ENCODE measurements at regions not wholly inside any gene's neighbourhood (a gene's known extent, or its start where the extent isn't known, plus 50 kb on each side); places are given as distances from the start of the nearest gene placed in this dataset.

DNA sequence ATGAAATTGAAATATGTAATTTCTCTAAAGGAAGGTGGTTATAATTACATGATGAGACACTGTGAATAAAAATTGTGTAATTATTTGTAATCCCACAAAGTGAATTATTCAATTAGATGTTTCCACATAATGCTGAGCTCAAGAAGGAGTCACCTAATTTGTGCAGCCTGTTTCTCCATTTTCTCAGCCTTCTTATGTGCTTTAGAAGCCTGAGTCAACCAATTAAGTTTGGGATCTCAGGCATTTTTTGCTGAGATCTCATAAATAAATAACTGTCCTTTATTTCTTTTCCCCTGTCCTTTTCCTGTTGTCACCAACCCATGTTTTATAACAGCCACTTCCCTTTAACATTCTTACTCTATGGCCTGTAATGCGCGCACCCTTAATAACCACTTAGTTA lies 506.5 kb upstream of the SEMA3D start:
- TF ChIP-seq, protein P1, sequence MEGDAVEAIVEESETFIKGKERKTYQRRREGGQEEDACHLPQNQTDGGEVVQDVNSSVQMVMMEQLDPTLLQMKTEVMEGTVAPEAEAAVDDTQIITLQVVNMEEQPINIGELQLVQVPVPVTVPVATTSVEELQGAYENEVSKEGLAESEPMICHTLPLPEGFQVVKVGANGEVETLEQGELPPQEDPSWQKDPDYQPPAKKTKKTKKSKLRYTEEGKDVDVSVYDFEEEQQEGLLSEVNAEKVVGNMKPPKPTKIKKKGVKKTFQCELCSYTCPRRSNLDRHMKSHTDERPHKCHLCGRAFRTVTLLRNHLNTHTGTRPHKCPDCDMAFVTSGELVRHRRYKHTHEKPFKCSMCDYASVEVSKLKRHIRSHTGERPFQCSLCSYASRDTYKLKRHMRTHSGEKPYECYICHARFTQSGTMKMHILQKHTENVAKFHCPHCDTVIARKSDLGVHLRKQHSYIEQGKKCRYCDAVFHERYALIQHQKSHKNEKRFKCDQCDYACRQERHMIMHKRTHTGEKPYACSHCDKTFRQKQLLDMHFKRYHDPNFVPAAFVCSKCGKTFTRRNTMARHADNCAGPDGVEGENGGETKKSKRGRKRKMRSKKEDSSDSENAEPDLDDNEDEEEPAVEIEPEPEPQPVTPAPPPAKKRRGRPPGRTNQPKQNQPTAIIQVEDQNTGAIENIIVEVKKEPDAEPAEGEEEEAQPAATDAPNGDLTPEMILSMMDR (IDR thresholded peaks at IDR 0.05): no peak
- no peak for TF ChIP-seq POLR2A (IDR thresholded peaks at IDR 0.05)

Data from esophagus squamous epithelium (tissue), 4 donors.